GM12874 (cell line): ENCODE measurements at regions not wholly inside any gene's neighbourhood (a gene's known extent, or its start where the extent isn't known, plus 50 kb on each side); places are given as distances from the start of the nearest gene placed in this dataset.

ENCODE experiments used
- TF ChIP-seq, protein P1 (sequence below): IDR thresholded peaks from 2 replicates; pipeline ENCODE4 v1.5.1; 2011; ENCODE audit warnings: low read depth, mild to moderate bottlenecking, control low read depth, low read length, moderate library complexity; ENCODE audit not compliant: insufficient read depth

DNA sequence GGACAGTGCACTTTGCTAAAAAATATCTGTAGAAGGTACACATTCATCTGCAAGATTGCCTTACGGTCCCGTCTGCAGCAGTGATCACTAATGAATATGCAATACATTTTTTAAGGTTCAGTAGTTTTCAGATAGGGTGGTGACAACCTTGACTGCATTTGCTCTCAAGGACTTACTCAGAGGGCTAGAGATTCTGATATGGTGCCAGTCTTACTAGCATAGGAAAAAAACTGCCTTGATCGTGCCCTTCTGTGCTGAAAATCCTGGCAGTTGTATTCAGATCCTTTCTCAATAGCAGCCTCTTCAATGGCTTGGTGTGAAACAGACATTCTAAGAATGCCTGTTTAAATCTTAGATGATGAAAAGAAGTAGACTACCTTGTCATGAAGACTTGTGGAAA is 411.9 kb upstream of the CCDC54 start:
- TF ChIP-seq, protein P1, sequence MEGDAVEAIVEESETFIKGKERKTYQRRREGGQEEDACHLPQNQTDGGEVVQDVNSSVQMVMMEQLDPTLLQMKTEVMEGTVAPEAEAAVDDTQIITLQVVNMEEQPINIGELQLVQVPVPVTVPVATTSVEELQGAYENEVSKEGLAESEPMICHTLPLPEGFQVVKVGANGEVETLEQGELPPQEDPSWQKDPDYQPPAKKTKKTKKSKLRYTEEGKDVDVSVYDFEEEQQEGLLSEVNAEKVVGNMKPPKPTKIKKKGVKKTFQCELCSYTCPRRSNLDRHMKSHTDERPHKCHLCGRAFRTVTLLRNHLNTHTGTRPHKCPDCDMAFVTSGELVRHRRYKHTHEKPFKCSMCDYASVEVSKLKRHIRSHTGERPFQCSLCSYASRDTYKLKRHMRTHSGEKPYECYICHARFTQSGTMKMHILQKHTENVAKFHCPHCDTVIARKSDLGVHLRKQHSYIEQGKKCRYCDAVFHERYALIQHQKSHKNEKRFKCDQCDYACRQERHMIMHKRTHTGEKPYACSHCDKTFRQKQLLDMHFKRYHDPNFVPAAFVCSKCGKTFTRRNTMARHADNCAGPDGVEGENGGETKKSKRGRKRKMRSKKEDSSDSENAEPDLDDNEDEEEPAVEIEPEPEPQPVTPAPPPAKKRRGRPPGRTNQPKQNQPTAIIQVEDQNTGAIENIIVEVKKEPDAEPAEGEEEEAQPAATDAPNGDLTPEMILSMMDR: no peak

DNA sequence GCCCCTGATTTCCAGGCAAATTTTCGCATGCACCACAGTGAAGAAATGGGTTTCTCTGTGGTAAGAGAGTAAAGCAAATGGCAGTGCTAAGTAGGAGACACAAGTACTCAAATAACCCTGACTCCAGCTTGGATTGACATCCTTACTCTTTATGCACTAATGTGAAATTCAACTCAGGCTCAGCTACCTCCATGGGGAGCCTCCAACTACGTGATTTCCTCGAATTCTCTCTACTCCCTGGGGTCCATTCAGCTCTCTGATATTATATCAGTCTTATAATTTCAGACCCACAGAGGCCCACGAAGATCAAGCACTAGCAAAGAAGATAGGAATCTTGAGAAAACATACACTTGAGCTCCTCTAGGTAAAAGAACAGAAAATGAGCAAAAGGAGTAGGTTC is 407.6 kb upstream of the CCDC54 start:
- TF ChIP-seq, protein P1: no peak

DNA sequence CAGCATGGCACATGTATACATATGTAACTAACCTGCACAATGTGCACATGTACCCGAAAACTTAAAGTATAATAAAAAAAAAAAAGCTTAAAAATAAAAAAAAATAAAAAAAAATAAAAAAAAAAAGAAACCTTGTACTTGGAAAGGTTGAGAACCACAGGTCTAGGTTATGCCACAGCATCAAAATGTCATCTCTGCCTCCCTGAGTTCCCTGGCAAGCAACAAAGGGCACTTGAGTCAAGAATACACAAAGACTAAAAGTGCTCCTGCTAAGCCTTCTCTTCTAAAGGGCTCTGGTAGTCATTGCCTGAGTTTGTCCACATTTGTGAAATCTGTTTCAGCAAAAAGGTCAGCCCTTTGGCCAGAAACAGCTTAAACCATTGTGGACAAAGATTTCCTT is 395.8 kb upstream of the CCDC54 start:
- TF ChIP-seq, protein P1: no peak

DNA sequence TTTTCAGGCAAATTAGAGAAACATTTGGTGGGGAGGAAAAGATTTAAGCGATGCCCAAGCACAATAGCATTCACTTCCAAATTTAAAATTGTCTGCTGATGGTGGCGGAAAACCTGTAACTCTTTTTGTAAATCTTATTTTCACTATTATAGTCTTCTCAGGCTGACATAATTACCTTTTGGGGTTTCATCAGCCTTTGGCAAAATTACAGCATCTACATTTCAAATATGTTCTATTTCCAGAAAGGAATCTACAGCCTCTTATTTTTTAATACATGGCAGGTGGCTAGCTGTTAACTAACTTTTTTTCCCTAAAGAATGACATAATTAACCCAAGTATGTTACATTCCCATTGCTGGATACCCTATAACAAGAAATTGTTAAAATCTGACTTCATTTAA is 391.5 kb upstream of the CCDC54 start:
- TF ChIP-seq, protein P1: no peak

DNA sequence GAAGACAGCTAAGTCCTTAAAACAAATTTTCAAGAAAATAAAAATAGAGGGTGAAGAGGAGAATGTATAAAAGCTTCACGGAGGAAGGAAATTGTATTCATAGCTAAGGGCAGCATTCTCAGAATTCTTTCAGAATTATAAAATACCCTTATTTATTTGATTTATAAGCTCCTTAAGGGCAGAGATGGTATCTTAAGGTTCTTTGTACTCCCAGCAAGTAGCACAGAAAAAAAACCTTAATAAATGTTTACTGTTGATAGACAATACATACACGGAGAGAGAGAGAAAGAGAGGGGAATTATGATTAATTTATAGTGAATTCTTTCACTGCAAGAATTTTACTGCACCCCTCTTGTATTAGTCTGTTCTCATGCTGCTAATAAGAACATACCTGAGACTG is 375.6 kb upstream of the CCDC54 start:
- TF ChIP-seq, protein P1: no peak

DNA sequence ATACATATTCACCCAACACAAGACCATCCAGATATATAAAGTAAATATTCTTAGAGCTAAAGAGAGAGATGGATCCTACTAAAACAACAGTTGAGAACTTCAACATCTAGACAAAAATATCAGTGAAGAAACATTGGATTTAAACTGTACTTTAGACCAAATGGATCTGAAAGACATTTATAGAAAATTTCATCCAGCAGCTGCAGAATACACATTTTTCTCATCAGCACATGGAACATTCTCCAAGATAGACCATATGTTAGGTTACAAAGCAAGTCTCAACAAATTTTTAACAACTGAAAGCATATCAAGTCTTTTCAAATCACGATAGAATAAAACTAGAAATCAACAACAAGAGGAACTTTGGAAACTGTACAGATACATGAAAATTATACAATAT is 369.0 kb upstream of the CCDC54 start:
- TF ChIP-seq, protein P1: no peak

DNA sequence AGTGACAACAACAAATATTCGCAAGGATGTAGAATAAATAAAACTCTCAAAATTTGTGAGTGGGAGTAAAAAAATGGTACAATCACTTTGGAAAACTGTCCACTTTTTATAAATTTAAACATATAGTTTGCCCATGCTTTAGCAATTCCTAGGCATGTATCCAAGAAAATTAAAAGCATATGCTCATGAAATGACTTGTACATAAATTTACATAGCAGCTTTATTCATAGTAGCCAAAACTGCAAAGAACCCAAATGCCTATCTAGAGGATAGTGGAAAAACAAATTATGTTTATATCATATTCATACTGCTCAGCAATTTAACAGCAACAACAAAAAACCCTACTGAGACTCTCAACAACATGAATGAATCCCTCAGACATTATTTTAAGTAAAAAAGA is 363.6 kb upstream of the CCDC54 start:
- TF ChIP-seq, protein P1: no peak

DNA sequence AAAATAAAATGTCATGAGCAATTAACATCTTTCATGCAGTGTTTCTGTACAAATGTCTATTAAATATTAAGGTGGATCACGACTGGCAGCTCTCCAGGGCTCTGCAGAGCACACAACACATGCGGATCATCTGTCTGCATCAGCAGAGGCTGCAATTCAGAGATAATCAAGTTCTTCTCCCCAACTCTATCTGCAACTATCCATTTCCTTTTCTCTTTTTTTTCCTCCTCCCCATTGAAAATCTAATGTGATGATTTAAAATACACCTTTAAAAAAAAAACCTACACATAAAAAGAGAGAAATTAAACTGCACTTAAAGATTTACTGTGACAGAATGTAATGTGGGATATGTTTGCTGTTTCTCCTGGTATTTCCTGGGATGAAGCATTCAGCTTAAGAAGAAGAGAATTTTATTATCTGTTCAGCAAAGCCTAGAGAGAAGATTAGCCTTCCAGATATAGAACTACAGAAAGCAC is 352.6 kb upstream of the CCDC54 start:
- TF ChIP-seq, protein P1: no peak
